H9 (cell line): ENCODE measurements at regions not wholly inside any gene's neighbourhood (a gene's known extent, or its start where the extent isn't known, plus 50 kb on each side); places are given as distances from the start of the nearest gene placed in this dataset.
"Not testable (repeated sequence)": the region's sequence is repeated elsewhere in the genome, so short reads cannot be mapped to it uniquely, and the experiment has no call there.

Experiments
- DNase-seq: peaks from one replicate; pipeline ENCODE4 v3.0.0-alpha.2; 2017
- H2AFZ ChIP-seq: one replicate; pipeline ENCODE4 v1.6.1; 2013; ENCODE audit warnings: mild to moderate bottlenecking, low read length, control low read depth, moderate library complexity
- H2AK5ac ChIP-seq: 2 replicates; pipeline ENCODE4 v1.6.1; 2013; ENCODE audit warnings: low read length, control low read depth, mixed read lengths; ENCODE audit not compliant: insufficient read length
- H2BK120ac ChIP-seq: one replicate; pipeline ENCODE4 v1.6.1; 2013; ENCODE audit warnings: low read depth, mild to moderate bottlenecking, low read length, control low read depth, inconsistent platforms; ENCODE audit not compliant: poor library complexity, severe bottlenecking
- H2BK12ac ChIP-seq: 2 replicates; pipeline ENCODE4 v1.6.1; 2013; ENCODE audit warnings: low read length, control low read depth, mixed read lengths, low read depth; ENCODE audit not compliant: insufficient read length
- H2BK15ac ChIP-seq: 2 replicates; pipeline ENCODE4 v1.6.1; 2013; ENCODE audit warnings: low read depth, low read length, control low read depth
- H2BK20ac ChIP-seq: one replicate; pipeline ENCODE4 v1.6.1; 2013; ENCODE audit warnings: low read depth, mild to moderate bottlenecking, low read length, control low read depth, inconsistent platforms; ENCODE audit not compliant: poor library complexity, severe bottlenecking
- H2BK5ac ChIP-seq: 2 replicates; pipeline ENCODE4 v1.6.1; 2013; ENCODE audit warnings: low read length, control low read depth, mixed read lengths; ENCODE audit not compliant: insufficient read length
- H3K14ac ChIP-seq: 2 replicates; pipeline ENCODE4 v1.6.1; 2013; ENCODE audit warnings: low read length, control low read depth; ENCODE audit not compliant: insufficient read depth
- H3K18ac ChIP-seq: 2 replicates; pipeline ENCODE4 v1.6.1; 2013; ENCODE audit warnings: low read depth, mild to moderate bottlenecking, mixed read lengths, low read length, control low read depth; ENCODE audit not compliant: insufficient read length
- H3K23ac ChIP-seq: 2 replicates; pipeline ENCODE4 v1.6.1; 2013; ENCODE audit warnings: low read length, control low read depth, mixed read lengths, low read depth; ENCODE audit not compliant: insufficient read length
- H3K23me2 ChIP-seq: 2 replicates; pipeline ENCODE4 v1.6.1; 2013; ENCODE audit warnings: low read depth, mild to moderate bottlenecking, mixed read lengths, low read length, control low read depth; ENCODE audit not compliant: insufficient read length, poor library complexity, severe bottlenecking
- H3K27ac ChIP-seq: 2 replicates; pipeline ENCODE4 v1.5.1; 2013; ENCODE audit warnings: low read length, control low read depth, mixed read lengths, low read depth; ENCODE audit not compliant: insufficient read length
- H3K27me3 ChIP-seq: 2 replicates; pipeline ENCODE4 v1.6.1; 2013; ENCODE audit warnings: low read length, control low read depth, inconsistent platforms; ENCODE audit not compliant: insufficient read depth
- H3K4ac ChIP-seq: 2 replicates; pipeline ENCODE4 v1.6.1; 2013; ENCODE audit warnings: low read depth, mild to moderate bottlenecking, control low read depth, inconsistent platforms, low read length, moderate library complexity
- H3K4me1 ChIP-seq: 2 replicates; pipeline ENCODE4 v1.6.1; 2013; ENCODE audit warnings: low read length, control low read depth, inconsistent platforms; ENCODE audit not compliant: insufficient read depth
- H3K4me2 ChIP-seq: 2 replicates; pipeline ENCODE4 v1.6.1; 2013; ENCODE audit warnings: low read length, control low read depth, mixed read lengths; ENCODE audit not compliant: insufficient read length, insufficient read depth
- H3K56ac ChIP-seq: 2 replicates; pipeline ENCODE4 v1.6.1; 2013; ENCODE audit warnings: low read depth, mild to moderate bottlenecking, mixed read lengths, low read length, control low read depth; ENCODE audit not compliant: insufficient read length
- H3K79me1 ChIP-seq: 2 replicates; pipeline ENCODE4 v1.6.1; 2013; ENCODE audit warnings: low read depth, mild to moderate bottlenecking, moderate library complexity, low read length, control low read depth, inconsistent platforms; ENCODE audit not compliant: insufficient read depth, poor library complexity, severe bottlenecking
- H3K79me2 ChIP-seq: 2 replicates; pipeline ENCODE4 v1.6.1; 2013; ENCODE audit warnings: low read length, control low read depth, inconsistent platforms; ENCODE audit not compliant: insufficient read depth
- H3K9ac ChIP-seq: 2 replicates; pipeline ENCODE4 v1.6.1; 2013; ENCODE audit warnings: low read length, control low read depth, mixed read lengths; ENCODE audit not compliant: insufficient read length; ENCODE audit errors: extremely low read depth
- H3K9me3 ChIP-seq: one replicate; pipeline ENCODE4 v1.6.1; 2013; ENCODE audit warnings: low read depth, low read length, inconsistent platforms; ENCODE audit not compliant: control insufficient read depth
- H3T11ph ChIP-seq: one replicate; pipeline ENCODE4 v1.6.1; 2013; ENCODE audit warnings: mild to moderate bottlenecking, low read length, control low read depth, inconsistent platforms
- H4K20me1 ChIP-seq: one replicate; pipeline ENCODE4 v1.6.1; 2013; ENCODE audit not compliant: control insufficient read depth, insufficient read length, insufficient read depth
- H4K5ac ChIP-seq: 2 replicates; pipeline ENCODE4 v1.6.1; 2013; ENCODE audit warnings: low read depth, mild to moderate bottlenecking, mixed read lengths, low read length, control low read depth; ENCODE audit not compliant: insufficient read length
- H4K8ac ChIP-seq: replicated peaks from 2 replicates; pipeline ENCODE4 v1.6.1; 2013; ENCODE audit warnings: low read length, control low read depth, mixed read lengths, low read depth; ENCODE audit not compliant: insufficient read length
- H4K91ac ChIP-seq: 2 replicates; pipeline ENCODE4 v1.6.1; 2013; ENCODE audit warnings: low read depth, mild to moderate bottlenecking, moderate library complexity, mixed read lengths, low read length, control low read depth; ENCODE audit not compliant: insufficient read length
- H3K27ac Mint-ChIP-seq, 3 experiments: 2 replicates in 2 of 3; 3 replicates in 1 of 3; pipeline ENCODE4 v1.8.0; 2020 to 2021; ENCODE audit warnings: mixed read lengths in 3 of 3, mild to moderate bottlenecking in 1 of 3, moderate library complexity in 1 of 3
- H3K27me3 Mint-ChIP-seq: 2 replicates; pipeline ENCODE4 v1.8.0; 2021; ENCODE audit warnings: low read depth, mild to moderate bottlenecking, moderate library complexity, mixed read lengths
- H3K36me3 Mint-ChIP-seq, 3 experiments: 2 replicates in 2 of 3; 3 replicates in 1 of 3; pipeline ENCODE4 v1.8.0; 2020 to 2021; ENCODE audit warnings: low read depth in 3 of 3, mixed read lengths in 3 of 3; ENCODE audit not compliant: insufficient read depth in 1 of 3
- H3K4me1 Mint-ChIP-seq, 2 experiments: 2 replicates each; pipeline ENCODE4 v1.8.0; 2020; ENCODE audit warnings: mixed read lengths in 2 of 2
- H3K4me3 Mint-ChIP-seq, 2 experiments: 2 replicates in 1 of 2; 3 replicates in 1 of 2; pipeline ENCODE4 v1.8.0; 2020 to 2021; ENCODE audit warnings: mild to moderate bottlenecking in 2 of 2, mixed read lengths in 2 of 2, moderate library complexity in 1 of 2
- H3K9me3 Mint-ChIP-seq, 2 experiments: 2 replicates in 1 of 2; 3 replicates in 1 of 2; pipeline ENCODE4 v1.8.0; 2020; ENCODE audit warnings: mild to moderate bottlenecking in 2 of 2, mixed read lengths in 2 of 2, moderate library complexity in 1 of 2
- WGBS: extraction: QIAGEN DNeasy Blood & Tissue Kit; methylation state at CpG from one replicate; pipeline ENCODE4 v1.1.7; 2013; ENCODE audit warnings: missing lambda C conversion rate, low lambda C conversion rate, mixed read lengths; ENCODE audit not compliant: insufficient read length; ENCODE audit errors: extremely low coverage; 5-methylcytosine and 5-hydroxymethylcytosine counted together
- TF ChIP-seq, protein P1 (sequence below): fragments of 200-600 bp; sonication (generic); conservative IDR thresholded peaks from 3 replicates; pipeline ENCODE4 v1.8.0; 2021; ENCODE audit warnings: antibody characterized with exemption, mild to moderate bottlenecking

DNA sequence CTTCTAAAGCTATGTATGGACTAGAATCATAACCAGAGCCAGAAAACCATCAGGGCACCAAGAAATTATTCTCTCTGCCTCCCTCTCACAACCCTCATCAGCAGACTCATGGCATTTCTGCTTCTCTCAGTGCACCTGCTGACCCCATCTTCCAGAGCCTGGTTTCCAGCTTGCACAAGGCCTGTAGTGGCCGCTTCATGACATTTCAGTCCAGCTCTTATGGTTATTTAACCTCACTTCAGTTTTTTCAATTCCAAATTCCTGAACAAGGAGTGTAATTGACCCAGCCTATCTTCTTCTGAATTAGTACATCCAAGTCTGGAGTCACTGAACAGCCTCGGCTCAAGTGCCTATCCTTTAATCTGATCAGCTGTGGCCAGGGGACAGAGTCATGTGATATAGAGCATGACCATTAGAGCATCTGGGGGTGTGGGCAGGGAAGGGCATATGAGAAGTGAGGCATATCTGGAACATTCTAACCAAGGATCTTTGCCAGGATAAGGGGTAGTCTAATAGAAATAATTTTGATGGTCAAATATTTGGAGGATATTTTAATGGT, 97.2 kb upstream of the TMEM17 start:
- H2BK20ac ChIP-seq: no peak overlapping the region
- TF ChIP-seq, protein P1, sequence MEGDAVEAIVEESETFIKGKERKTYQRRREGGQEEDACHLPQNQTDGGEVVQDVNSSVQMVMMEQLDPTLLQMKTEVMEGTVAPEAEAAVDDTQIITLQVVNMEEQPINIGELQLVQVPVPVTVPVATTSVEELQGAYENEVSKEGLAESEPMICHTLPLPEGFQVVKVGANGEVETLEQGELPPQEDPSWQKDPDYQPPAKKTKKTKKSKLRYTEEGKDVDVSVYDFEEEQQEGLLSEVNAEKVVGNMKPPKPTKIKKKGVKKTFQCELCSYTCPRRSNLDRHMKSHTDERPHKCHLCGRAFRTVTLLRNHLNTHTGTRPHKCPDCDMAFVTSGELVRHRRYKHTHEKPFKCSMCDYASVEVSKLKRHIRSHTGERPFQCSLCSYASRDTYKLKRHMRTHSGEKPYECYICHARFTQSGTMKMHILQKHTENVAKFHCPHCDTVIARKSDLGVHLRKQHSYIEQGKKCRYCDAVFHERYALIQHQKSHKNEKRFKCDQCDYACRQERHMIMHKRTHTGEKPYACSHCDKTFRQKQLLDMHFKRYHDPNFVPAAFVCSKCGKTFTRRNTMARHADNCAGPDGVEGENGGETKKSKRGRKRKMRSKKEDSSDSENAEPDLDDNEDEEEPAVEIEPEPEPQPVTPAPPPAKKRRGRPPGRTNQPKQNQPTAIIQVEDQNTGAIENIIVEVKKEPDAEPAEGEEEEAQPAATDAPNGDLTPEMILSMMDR: no peak
- H3K79me1 ChIP-seq: no peaks in the 10 kb centered on the region
- H2BK15ac ChIP-seq: no peak overlapping the region
- Mint-ChIP-seq H3K36me3 (peaks cover 13 to 24% (median 14%) of the 10 kb centered on the region in 3 experiments), H3K27me3 (no peaks in the 10 kb centered on the region; the same call in 1 of the 2 replicates), H3K9me3 (peaks cover 37 to 41% of the 10 kb centered on the region in 2 experiments), H3K4me1 (no peaks in the 10 kb centered on the region), H3K27ac (no peak overlapping the region), H3K4me3 (no peak overlapping the region)
- no peak overlapping the region for H3K14ac ChIP-seq
- no peak overlapping the region for H3K18ac ChIP-seq
- H3K79me2 ChIP-seq: no peaks in the 10 kb centered on the region
- no peak overlapping the region for H3T11ph ChIP-seq
- H3K4ac ChIP-seq: no peak overlapping the region
- no peak overlapping the region for H4K91ac ChIP-seq
- H2BK120ac ChIP-seq: no peak overlapping the region
- no peak overlapping the region for H3K4me2 ChIP-seq
- H3K9me3 ChIP-seq: peaks cover 11% of the 10 kb centered on the region
- H3K27me3 ChIP-seq: no peaks in the 10 kb centered on the region
- H3K27ac ChIP-seq: no peak overlapping the region
- H2BK5ac ChIP-seq: no peak overlapping the region
- H4K5ac ChIP-seq: no peak overlapping the region
- H2AK5ac ChIP-seq: no peak overlapping the region
- no peak overlapping the region for H2AFZ ChIP-seq
- no peaks in the 10 kb centered on the region for H3K23me2 ChIP-seq
- no peak overlapping the region for H2BK12ac ChIP-seq
- no CpG with 5 or more reads among the region's 2 CpGs for WGBS
- H4K8ac ChIP-seq: no peak overlapping the region
- DNase-seq: no peak
- no peak overlapping the region for H3K23ac ChIP-seq
- no peaks in the 10 kb centered on the region for H3K4me1 ChIP-seq
- no peak overlapping the region for H3K56ac ChIP-seq
- H3K9ac ChIP-seq: no peak overlapping the region
- H4K20me1 ChIP-seq: no peaks in the 10 kb centered on the region

- not testable (repeated sequence) for H3K4me1 ChIP-seq
- no CpG with 5 or more reads among the region's 6 CpGs for WGBS
Measured at GRCh38 chr2:62599674-62600410, 93.8 kb upstream of the TMEM17 start.

More at GRCh38 chr2:62599674-62600410, 93.8 kb upstream of the TMEM17 start:
- H2BK120ac ChIP-seq, H3K79me1 ChIP-seq, H3K27ac Mint-ChIP-seq, H3K9me3 ChIP-seq, H3K79me2 ChIP-seq, H3K18ac ChIP-seq, H4K20me1 ChIP-seq, H3K36me3 Mint-ChIP-seq, H4K8ac ChIP-seq, H3K14ac ChIP-seq, H2AFZ ChIP-seq, H3K27ac ChIP-seq, H3K4me3 Mint-ChIP-seq, H2BK20ac ChIP-seq, H2BK12ac ChIP-seq, H3K23me2 ChIP-seq, H4K5ac ChIP-seq, H3K9ac ChIP-seq, H3K56ac ChIP-seq, H3K4me1 Mint-ChIP-seq, H2BK5ac ChIP-seq, H4K91ac ChIP-seq, H3T11ph ChIP-seq, H2BK15ac ChIP-seq, H2AK5ac ChIP-seq, H3K4ac ChIP-seq, H3K27me3 Mint-ChIP-seq, DNase-seq, H3K23ac ChIP-seq, H3K27me3 ChIP-seq, H3K4me2 ChIP-seq: not testable (repeated sequence)
- peaks cover 18 to 20% of the 10 kb centered on the region in 2 experiments for H3K9me3 Mint-ChIP-seq
